ENCODE measurements at regions not wholly inside any gene's neighbourhood (a gene's known extent, or its start where the extent isn't known, plus 50 kb on each side); places are given as distances from the start of the nearest gene placed in this dataset.
"Not testable (repeated sequence)": the region's sequence is repeated elsewhere in the genome, so short reads cannot be mapped to it uniquely, and the experiment has no call there.

DNA sequence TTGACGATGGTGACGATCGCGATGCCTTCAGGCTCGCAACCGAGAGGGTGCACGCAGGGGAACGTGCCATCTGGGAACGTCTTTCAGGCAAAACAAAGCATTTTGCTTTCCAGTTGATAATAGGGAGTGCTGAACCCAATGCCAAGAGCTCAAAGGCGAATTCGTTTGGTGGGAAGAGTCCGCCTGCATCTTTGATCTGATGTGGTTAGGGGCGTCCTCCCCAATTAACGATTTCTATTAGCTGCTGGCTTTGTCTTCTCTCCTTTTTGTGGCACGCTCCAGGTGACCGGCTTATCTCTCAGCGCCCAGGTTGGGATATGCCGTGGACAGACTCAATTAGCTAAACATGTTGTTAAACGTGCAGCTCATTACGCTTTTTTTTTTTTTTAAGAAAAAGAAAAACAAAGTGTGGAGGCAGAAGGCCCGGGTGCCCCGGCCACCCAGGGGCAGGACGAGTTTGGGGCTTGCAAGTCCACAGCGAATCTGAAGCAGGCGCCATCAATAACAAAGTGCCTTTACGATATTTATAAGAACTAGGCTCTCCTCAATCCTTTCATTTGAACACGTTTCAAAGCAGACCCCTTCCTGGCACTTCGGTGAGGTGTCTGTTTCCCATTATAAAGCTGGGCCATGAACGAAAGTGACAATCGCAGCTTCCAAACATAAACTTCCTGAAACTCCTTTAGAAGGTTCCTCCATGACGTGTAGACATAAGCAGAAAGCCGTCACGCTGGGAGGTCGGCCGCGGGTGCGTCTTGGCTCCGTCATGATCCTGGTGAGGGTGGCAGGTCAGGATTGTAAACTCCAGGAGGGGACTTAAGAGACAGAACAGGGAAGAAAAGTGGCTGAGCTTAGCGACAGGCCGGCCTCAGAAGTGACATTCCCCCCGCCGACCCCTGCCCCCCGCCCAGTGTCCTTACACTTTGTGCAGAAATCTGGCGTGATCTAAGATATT is 155.3 kb downstream of the LAT start:
- not testable (repeated sequence) for DNase-seq

GRCh38 chr16:29139261-29139802 is 154.5 kb downstream of the LAT start:
- no peak for DNase-seq

DNA sequence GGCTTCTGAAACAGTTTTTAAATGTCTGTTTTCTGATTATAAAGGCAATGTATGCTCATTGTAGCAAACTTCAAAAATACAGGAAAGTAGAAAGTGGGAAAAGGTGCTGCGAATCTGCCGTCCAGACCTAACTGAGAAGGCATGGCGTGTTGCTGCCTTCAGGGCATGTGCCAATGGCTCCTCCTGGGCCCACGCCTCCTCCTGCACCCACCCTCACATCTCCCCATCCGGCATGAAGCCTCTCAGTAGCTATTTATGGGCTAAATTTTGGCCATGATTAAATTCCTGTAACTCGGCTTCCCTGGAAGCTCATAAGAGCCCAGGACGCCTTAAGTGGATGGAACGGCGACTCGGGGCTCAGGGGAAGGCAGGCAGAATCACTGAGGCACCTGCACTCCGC is 153.8 kb downstream of the LAT start:
- DNase-seq: not testable (repeated sequence)

DNA sequence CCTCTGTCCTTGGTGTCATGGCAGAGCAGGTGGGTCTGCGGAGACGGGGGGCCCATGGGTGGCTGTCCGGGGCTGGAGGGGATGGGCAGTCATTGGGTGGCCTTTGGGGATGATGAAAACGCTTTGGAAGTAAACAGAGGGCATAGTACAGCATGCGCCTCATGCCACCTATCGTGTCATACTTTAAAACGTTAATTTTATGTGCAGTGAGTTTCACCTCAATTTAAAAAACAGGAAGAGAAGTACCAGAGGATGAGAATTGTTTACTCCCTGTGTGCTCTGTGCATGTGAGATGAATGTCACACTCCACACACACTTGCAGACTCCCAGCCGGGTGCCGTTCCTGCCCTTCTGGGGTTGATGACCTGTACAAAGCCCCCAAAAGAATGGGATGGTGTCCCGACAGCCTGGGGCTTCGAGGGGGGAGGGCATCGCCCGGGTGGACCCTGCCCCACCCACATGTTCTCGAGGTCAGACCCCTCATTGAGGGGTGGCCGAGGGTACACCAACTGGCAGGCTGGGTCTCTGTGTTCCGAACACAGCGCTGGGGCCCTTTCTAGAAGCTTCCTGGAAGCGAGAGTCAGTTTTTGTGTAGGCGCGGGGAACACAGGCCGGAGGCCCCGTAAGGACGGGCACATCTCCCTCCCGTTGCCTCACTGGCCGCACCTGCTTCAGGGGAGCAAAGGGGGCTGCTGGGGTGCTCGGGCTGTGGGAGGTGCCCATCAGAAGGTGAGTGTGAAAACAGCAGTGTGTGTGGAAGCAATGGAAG is 153.2 kb downstream of the LAT start:
- not testable (repeated sequence) for DNase-seq

DNA sequence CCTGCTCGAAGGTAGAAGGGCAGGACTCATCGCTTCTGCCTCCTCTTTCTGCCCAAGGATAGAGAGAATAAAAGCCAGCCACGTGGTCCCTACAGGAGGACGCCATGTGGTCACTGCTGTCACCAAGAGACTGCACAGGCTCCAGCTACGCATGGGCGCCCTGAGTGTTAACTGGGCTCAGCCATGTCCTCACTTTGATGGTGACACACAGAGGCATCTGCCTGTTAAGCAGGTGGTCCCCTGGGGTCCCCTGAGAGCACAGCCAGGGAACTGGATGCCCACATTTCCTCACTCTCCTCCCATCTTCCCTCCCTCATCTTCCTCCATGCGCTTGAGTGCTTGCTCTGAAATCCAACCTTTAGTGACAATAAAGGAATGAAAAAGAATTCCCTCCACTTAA is 152.6 kb downstream of the LAT start:
- DNase-seq: not testable (repeated sequence)

- DNase-seq: not testable (repeated sequence)
Observed at GRCh38 chr16:29136916-29137315, 152.1 kb downstream of the LAT start.

DNA sequence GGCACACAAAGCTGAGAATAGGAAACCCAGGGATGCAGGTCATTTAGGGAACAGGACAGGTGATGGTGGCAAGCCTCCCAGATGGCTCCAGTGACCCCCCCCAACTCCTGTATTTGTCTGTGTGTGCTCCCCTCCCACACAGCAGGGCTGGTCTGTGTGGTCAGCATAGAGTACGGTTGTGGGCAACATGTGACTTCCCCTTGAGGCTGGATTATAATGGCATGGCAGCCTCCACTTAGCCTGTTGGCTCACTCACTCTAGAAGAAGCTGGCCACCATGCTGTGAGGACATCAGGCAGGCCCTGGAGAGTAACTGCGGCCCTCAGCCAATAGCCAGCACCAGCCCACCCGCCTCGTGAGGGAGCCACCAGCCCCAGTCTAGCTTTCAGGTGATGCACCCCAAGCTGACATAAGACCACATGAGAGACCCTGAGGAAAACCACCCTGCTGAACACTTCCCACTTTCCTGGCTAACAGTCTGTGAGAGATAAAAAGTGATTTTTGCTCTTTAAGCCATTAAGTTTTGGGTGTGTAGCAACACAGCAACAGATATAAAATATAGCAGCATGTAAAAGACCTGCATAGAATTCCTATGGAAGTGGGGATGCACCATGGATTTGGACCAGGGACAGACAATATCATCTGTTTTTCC is 151.3 kb downstream of the LAT start:
- DNase-seq: not testable (repeated sequence)

DNA sequence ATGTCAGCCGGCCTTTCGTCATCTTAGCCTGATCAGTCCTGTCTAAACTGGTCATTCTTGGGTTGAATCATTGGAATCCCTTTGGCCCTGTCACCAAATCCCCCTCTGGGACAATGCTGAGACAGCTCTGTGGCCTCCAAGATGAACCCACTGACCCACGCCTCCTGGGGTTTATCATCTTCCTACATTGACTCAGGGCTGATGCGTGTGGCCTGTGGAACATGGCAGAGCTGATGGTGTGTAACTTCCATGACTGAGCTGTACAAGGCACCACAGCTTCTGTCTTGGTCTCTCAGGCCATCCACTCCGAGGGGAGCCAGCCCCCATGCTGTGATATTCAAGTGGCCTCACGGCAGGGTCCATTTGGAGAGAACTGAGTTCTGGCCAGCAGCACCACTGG is 150.2 kb downstream of the LAT start:
- DNase-seq: not testable (repeated sequence)

DNA sequence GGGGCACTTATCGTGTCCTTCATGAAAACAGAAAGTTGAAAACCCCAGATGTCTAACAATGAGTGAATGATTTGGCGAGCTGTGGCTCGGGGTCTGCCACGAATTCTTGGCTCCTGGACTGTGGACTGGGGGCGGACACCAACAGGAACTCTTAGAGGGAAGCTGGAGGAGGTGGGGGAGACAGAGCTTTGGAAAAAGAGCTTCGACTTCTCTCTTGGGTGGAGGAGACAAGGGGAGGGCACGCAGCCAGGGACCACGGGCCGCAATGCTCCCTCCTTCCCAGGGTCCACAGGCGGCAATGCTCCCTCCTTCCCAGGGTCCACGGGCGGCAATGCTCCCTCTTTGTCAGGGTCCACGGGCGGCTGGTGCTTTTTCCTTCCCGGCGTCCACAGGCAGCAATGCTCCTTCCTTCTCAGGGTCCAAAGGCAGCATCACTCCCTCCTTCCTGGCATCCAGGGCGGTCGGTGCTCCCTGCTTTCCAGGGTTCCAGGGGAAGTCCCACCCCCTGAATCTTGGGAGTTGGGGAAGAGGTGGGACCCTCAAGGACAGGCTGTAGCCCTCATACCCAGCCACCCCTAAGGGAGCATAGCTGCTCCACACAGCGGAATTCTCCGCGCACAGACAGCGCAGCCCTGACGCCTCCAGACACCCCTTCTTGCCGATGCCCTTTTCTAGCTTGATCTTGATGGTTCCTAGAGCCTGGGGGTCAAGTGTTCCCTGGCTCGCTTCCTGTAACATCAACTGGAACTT is 149.0 kb downstream of the LAT start:
- not testable (repeated sequence) for DNase-seq

GRCh38 chr16:29132869-29133268 is 148.0 kb downstream of the LAT start:
- not testable (repeated sequence) for DNase-seq

DNA sequence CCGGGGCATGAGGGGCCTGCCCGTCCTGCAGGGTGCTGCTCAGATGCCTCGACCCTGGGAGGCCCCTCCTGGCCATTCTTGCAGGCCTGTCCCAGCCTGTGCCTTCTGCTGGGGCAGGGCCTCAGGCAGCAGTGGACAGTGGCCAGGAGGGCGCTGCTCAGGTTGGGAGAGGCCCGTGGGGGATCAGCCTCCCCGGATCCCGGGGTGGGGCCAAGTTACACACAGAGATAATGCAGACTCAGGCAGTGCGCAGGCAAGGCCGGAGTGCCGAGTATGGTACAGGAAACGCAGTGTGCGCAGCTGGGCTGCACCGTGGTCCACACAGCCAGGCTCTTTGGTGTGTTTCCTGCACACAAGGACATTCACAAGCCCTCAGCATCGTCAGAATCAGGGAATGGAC is 147.6 kb downstream of the LAT start:
- DNase-seq: not testable (repeated sequence)

GRCh38 chr16:29130901-29131851 is 146.3 kb downstream of the LAT start:
- DNase-seq: not testable (repeated sequence)

GRCh38 chr16:29130131-29130711 is 145.4 kb downstream of the LAT start:
- DNase-seq: not testable (repeated sequence)

GRCh38 chr16:29129458-29130038 is 144.7 kb downstream of the LAT start:
- DNase-seq: not testable (repeated sequence)

DNA sequence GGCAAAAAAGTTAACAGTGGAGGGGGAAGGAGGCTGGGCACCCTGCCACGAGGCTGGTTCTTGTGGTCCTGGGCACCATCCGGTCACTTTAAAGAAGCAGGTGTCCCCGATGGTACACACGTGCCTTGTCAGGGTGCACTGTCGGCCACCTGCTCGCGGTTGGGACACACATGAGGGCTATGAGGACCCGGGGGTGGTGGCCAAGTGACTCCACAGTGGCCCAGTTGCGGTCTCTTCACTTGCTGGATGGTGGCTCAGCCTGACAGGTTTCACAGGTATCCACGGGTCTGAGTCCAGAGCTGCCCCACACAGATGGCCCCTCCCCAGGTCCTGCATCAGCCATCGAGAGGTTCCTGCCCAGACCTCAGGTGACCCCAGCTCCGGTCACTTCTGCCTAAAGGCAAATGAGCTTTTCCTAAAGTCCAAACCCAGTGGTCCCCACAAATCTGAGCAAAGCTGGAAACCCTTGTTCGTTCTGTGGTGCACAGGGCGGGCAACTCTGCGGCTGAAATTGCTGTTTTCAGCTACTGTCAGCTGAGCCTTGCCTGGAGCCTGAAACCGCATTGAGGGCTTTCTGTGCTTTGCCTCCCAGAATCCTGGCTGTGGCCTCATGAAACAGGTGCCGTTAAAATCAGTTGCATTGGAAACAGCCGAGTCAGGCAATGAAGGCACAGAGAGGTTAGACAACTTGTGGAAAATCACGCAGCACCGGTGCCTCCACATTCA is 144.0 kb downstream of the LAT start:
- DNase-seq: not testable (repeated sequence)

DNA sequence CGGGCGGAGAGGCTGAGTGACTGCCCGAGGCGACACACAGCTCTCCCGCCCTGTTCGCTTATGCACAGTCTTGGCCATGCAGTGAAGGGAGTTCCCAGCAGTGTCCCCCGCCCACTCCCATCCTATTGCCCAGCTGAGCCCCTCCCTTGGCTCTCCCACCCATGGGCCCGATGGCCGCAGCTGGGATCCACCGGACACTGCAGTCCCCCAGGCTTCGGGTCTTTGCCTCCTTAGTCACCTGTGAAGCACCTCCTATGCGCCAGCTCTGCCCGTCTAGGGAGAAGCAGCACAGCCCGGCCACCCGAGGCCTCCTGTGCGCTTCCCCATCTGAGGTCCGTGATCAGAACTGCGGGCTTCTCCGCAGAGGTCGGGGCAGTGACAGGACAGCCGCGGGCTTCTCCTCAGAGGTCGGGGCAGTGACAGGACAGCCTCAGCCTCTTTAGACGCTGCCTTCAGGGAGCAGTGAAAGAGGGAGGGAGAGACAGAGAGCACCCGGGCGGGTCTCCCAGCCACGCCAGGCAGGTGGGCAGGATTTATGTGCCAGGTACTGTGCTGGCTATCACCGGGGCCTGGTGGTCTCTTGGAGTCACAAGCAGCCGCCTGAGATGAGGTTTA is 143.1 kb downstream of the LAT start:
- not testable (repeated sequence) for DNase-seq

- DNase-seq: no peak
Observed at GRCh38 chr16:29126616-29127015, 141.8 kb downstream of the LAT start.

DNA sequence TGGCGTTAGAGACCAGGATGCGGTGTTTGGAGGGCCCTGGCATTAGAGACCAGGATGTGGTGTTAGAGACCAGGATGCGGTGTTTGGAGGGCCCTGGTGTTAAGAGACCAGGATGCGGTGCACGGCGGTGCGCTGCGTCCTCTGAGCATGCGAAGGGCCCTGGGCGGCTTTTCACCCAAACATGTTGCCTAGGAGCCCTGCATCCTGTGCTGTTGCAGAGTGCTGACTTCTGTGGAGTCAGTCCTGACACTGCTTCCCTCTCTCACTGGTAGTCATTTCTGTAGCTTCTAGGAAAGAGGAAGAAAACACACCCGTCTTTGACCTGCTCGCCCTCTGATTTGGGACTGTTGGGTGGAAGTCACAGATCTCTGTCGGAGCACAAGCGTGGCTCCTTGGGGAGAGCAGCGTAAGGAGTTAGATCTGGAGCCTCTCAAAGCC is 141.2 kb downstream of the LAT start:
- no peak for DNase-seq

- no peak for DNase-seq
Observed at GRCh38 chr16:29124828-29125227, 140.0 kb downstream of the LAT start.
